HG03175 (cell line): ENCODE measurements at regions not wholly inside any gene's neighbourhood (a gene's known extent, or its start where the extent isn't known, plus 50 kb on each side); places are given as distances from the start of the nearest gene placed in this dataset.

Experiments
- ATAC-seq: cut with Tn5 transposase; IDR thresholded peaks from one replicate; pipeline ENCODE4 v1.9.1; 2021; ENCODE audit warnings: mild to moderate bottlenecking, moderate library complexity; ENCODE audit not compliant: unreplicated experiment

- no peak for ATAC-seq
Observed at GRCh38 chr2:6754419-6754818, 111.3 kb downstream of the CMPK2 start.

GRCh38 chr2:6755456-6755855, 110.3 kb downstream of the CMPK2 start:
- no peak for ATAC-seq

GRCh38 chr2:6757215-6757614, 108.5 kb downstream of the CMPK2 start:
- ATAC-seq: no peak

- ATAC-seq: no peak
Observed at GRCh38 chr2:6759689-6760088, 106.0 kb downstream of the CMPK2 start.

- ATAC-seq: no peak
Observed at GRCh38 chr2:6760132-6760531, 105.6 kb downstream of the CMPK2 start.

- no peak for ATAC-seq
Observed at GRCh38 chr2:6764968-6765723, 100.6 kb downstream of the CMPK2 start.

- ATAC-seq: no peak
Observed at GRCh38 chr2:6769346-6769745, 96.4 kb downstream of the CMPK2 start.

GRCh38 chr2:6770006-6770405, 95.7 kb downstream of the CMPK2 start:
- no peak for ATAC-seq

- no peak for ATAC-seq
Observed at GRCh38 chr2:6771634-6772611, 93.8 kb downstream of the CMPK2 start.

GRCh38 chr2:6773007-6773693, 92.6 kb downstream of the CMPK2 start:
- ATAC-seq: peak; percentile 93

GRCh38 chr2:6773694-6774044, 92.0 kb downstream of the CMPK2 start:
- no peak for ATAC-seq

- ATAC-seq: no peak
Observed at GRCh38 chr2:6776125-6776524, 89.6 kb downstream of the CMPK2 start.

- no peak for ATAC-seq
Observed at GRCh38 chr2:6777626-6778025, 88.1 kb downstream of the CMPK2 start.

GRCh38 chr2:6780765-6781274, 84.9 kb downstream of the CMPK2 start:
- ATAC-seq: peak; percentile 88

- ATAC-seq: no peak
Observed at GRCh38 chr2:6782517-6783237, 83.0 kb downstream of the CMPK2 start.

- ATAC-seq: no peak
Observed at GRCh38 chr2:6783238-6783614, 82.5 kb downstream of the CMPK2 start.

- ATAC-seq: no peak
Observed at GRCh38 chr2:6784291-6784690, 81.4 kb downstream of the CMPK2 start.

- ATAC-seq: no peak
Observed at GRCh38 chr2:6785493-6785892, 80.2 kb downstream of the CMPK2 start.

- no peak for ATAC-seq
Observed at GRCh38 chr2:6787376-6787775, 78.3 kb downstream of the CMPK2 start.

- no peak for ATAC-seq
Observed at GRCh38 chr2:6788614-6789013, 77.1 kb downstream of the CMPK2 start.
